ENCODE measurements at regions not wholly inside any gene's neighbourhood (a gene's known extent, or its start where the extent isn't known, plus 50 kb on each side); places are given as distances from the start of the nearest gene placed in this dataset.

GRCh38 chr1:214136324-214136919 lies 144.5 kb upstream of the SMYD2 start:
- DNase-seq (ENCODE audit: low spot score) (no peak), ATAC-seq (no peak)
- no peaks in the 10 kb centered on the region for H3K79me2 ChIP-seq (replicated peaks; ENCODE audit: insufficient read depth)
- H3K27ac ChIP-seq (ENCODE audit: low read depth), result no peak overlapping the region
- H3K4me1 ChIP-seq (ENCODE audit: insufficient read depth), result no peaks in the 10 kb centered on the region
- Mint-ChIP-seq H3K4me1 (no peaks in the 10 kb centered on the region), H3K27ac (no peak overlapping the region), H3K27me3 (ENCODE audit: insufficient read depth, low read depth, poor library complexity) (peaks cover 5% of the 10 kb centered on the region), H3K9me3 (no peaks in the 10 kb centered on the region), H3K4me3 (no peak overlapping the region), H3K36me3 (ENCODE audit: low read depth) (no peaks in the 10 kb centered on the region)
- peak overlapping the region; percentile 76; the same call in 1 of the 2 replicates for H2AFZ ChIP-seq
- no peak for TF ChIP-seq REST (IDR thresholded peaks at IDR 0.05; ENCODE audit: unreplicated experiment)
- TF ChIP-seq NANOG (IDR thresholded peaks at IDR 0.05; ENCODE audit: borderline replicate concordance), result no peak
- no peaks in the 10 kb centered on the region for H3F3A ChIP-seq (replicated peaks; ENCODE audit: low read depth)
- no peak overlapping the region for H3K4me3 ChIP-seq
- no peaks in the 10 kb centered on the region for H4K20me1 ChIP-seq (replicated peaks; ENCODE audit: insufficient read depth)
- peaks cover 3% of the 10 kb centered on the region; the same call in 1 of the 2 replicates for H3K9me2 ChIP-seq (ENCODE audit: insufficient read depth)
- no peaks in the 10 kb centered on the region for H3K27me3 ChIP-seq (ENCODE audit: insufficient read depth)
- no peaks in the 10 kb centered on the region for H3K36me3 ChIP-seq (ENCODE audit: insufficient read depth)
- no peak overlapping the region for H3K4me2 ChIP-seq

- Mint-ChIP-seq H3K27ac (no peak overlapping the region), H3K4me3 (no peak overlapping the region), H3K27me3 (ENCODE audit: insufficient read depth, low read depth, poor library complexity) (peaks cover 6% of the 10 kb centered on the region), H3K4me1 (peaks cover 19% of the 10 kb centered on the region), H3K36me3 (ENCODE audit: low read depth) (no peaks in the 10 kb centered on the region), H3K9me3 (no peaks in the 10 kb centered on the region)
- DNase-seq (ENCODE audit: low spot score) (no peak), ATAC-seq (no peak)
- Histone ChIP-seq H3K4me2 (no peak overlapping the region), H3F3A (replicated peaks; ENCODE audit: low read depth) (no peaks in the 10 kb centered on the region), H3K9me2 (ENCODE audit: insufficient read depth) (peaks cover 6% of the 10 kb centered on the region; the same call in 1 of the 2 replicates), H2AFZ (no peak overlapping the region), H4K20me1 (replicated peaks; ENCODE audit: insufficient read depth) (no peaks in the 10 kb centered on the region), H3K4me3 (no peak overlapping the region), H3K27ac (ENCODE audit: low read depth) (no peak overlapping the region), H3K36me3 (ENCODE audit: insufficient read depth) (no peaks in the 10 kb centered on the region), H3K4me1 (ENCODE audit: insufficient read depth) (peaks cover 9% of the 10 kb centered on the region; the same call in 1 of the 2 replicates), H3K27me3 (ENCODE audit: insufficient read depth) (no peaks in the 10 kb centered on the region), H3K79me2 (replicated peaks; ENCODE audit: insufficient read depth) (no peaks in the 10 kb centered on the region)
- no peak for TF ChIP-seq ZNF331 (CRISPR knock-in tag; IDR thresholded peaks at IDR 0.05; ENCODE audit: low read depth)
- TF ChIP-seq NANOG (IDR thresholded peaks at IDR 0.05; ENCODE audit: borderline replicate concordance), result no peak
- TF ChIP-seq CTCF (conservative IDR thresholded peaks at IDR 0.05; ENCODE audit: low read depth in 2 of 2), result no peak
- TF ChIP-seq, protein P1, sequence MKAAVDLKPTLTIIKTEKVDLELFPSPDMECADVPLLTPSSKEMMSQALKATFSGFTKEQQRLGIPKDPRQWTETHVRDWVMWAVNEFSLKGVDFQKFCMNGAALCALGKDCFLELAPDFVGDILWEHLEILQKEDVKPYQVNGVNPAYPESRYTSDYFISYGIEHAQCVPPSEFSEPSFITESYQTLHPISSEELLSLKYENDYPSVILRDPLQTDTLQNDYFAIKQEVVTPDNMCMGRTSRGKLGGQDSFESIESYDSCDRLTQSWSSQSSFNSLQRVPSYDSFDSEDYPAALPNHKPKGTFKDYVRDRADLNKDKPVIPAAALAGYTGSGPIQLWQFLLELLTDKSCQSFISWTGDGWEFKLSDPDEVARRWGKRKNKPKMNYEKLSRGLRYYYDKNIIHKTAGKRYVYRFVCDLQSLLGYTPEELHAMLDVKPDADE (IDR thresholded peaks at IDR 0.05), result no peak
- TF ChIP-seq EZH2 (IDR thresholded peaks at IDR 0.05; ENCODE audit: low read depth, unreplicated experiment), result no peak
- no peak for TF ChIP-seq EZH2phosphoT487 (IDR thresholded peaks at IDR 0.05; ENCODE audit: unreplicated experiment)
- TF ChIP-seq CREB1 (CRISPR knock-in tag; IDR thresholded peaks at IDR 0.05; ENCODE audit: low read depth), result no peak
Measured at GRCh38 chr1:214141486-214141885, 139.5 kb upstream of the SMYD2 start.

Data from GM23338 (cell line).